Ascending aorta (tissue), 2 donors: ENCODE measurements at regions not wholly inside any gene's neighbourhood (a gene's known extent, or its start where the extent isn't known, plus 50 kb on each side); places are given as distances from the start of the nearest gene placed in this dataset.

Experiments
- DNase-seq, 2 donors: peaks; one replicate each; pipeline ENCODE4 v3.0.0-alpha.2; 2019; ENCODE audit warnings: low spot score in 2 of 2
- H3K27ac ChIP-seq, 2 donors: fragments of 200-600 bp; sonication (generic); one replicate each; pipeline ENCODE4 v1.5.1; 2016 to 2017; ENCODE audit warnings: mild to moderate bottlenecking in 1 of 2
- H3K27me3 ChIP-seq: fragments of 200-600 bp; sonication (generic); one replicate; pipeline ENCODE4 v1.5.1; 2017
- H3K36me3 ChIP-seq, 2 donors: fragments of 200-600 bp; sonication (generic); one replicate each; pipeline ENCODE4 v1.5.1; 2016
- H3K4me1 ChIP-seq, 2 donors: fragments of 200-600 bp; sonication (generic); one replicate each; pipeline ENCODE4 v1.5.1; 2016 to 2017; ENCODE audit warnings: mild to moderate bottlenecking in 1 of 2
- H3K4me3 ChIP-seq, 2 donors: fragments of 200-600 bp; sonication (generic); one replicate each; pipeline ENCODE4 v1.5.1; 2016 to 2017; ENCODE audit warnings: mild to moderate bottlenecking in 1 of 2
- H3K9me3 ChIP-seq, 2 donors: fragments of 200-600 bp; sonication (generic); one replicate each; pipeline ENCODE4 v1.5.1; 2016
- CTCF ChIP-seq, 3 experiments: fragments of 200-600 bp in 2 of 3; fragments of 450-650 bp in 1 of 3; sonication (generic) in 2 of 3; IDR thresholded peaks; one replicate each; pipeline ENCODE4 v1.5.1; 2016 to 2019; ENCODE audit warnings: antibody characterized with exemption in 3 of 3, mild to moderate bottlenecking in 1 of 3, moderate library complexity in 1 of 3
- intact Hi-C: fragments of 100-400 bp; cut with DNase I; formaldehyde crosslinking; loops from one replicate; pipeline ENCODE4 v1.15.1; 2023

GRCh38 chr2:81714817-81715216 is 1410.3 kb upstream of the LRRTM1 start:
- DNase-seq = no peak
- no peaks in the 10 kb centered on the region for H3K4me1 ChIP-seq
- H3K9me3 ChIP-seq = no peaks in the 10 kb centered on the region
- intact Hi-C loops = no loop called here
- H3K27ac ChIP-seq = no peak overlapping the region
- H3K27me3 ChIP-seq = no peaks in the 10 kb centered on the region
- no peak overlapping the region for H3K4me3 ChIP-seq
- no peak for TF ChIP-seq CTCF (IDR thresholded peaks at IDR 0.05)
- H3K36me3 ChIP-seq = no peaks in the 10 kb centered on the region

DNA sequence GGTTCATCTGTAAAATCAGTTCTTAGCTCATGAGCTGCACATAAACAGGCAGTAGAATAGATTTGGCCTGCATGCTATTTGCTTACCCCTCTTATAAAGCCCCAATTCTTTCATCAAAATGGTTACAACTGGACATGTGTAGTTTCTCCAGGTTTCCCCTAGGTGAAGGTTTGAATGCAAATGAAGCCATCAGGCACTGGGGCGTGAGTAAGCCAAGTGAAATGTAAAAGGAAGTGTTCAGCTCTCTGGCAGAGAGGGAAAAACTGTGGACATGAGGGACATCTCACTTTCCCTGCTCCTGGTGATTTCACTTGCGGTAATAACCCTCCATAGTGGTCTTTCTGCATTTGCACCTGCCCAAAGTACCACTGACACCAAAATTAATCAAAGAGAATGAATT is 1402.3 kb upstream of the LRRTM1 start:
- no peak overlapping the region for H3K4me3 ChIP-seq
- H3K36me3 ChIP-seq = no peaks in the 10 kb centered on the region
- no peaks in the 10 kb centered on the region for H3K27me3 ChIP-seq
- no peak overlapping the region for H3K27ac ChIP-seq
- TF ChIP-seq CTCF (IDR thresholded peaks at IDR 0.05) = no peak
- H3K9me3 ChIP-seq = no peaks in the 10 kb centered on the region
- no peaks in the 10 kb centered on the region for H3K4me1 ChIP-seq
- intact Hi-C loops = no loop called here
- no peak for DNase-seq

GRCh38 chr2:81703831-81704230 is 1399.3 kb upstream of the LRRTM1 start:
- Histone ChIP-seq H3K36me3 (no peaks in the 10 kb centered on the region), H3K4me3 (no peak overlapping the region), H3K4me1 (no peaks in the 10 kb centered on the region), H3K27me3 (no peaks in the 10 kb centered on the region), H3K9me3 (no peaks in the 10 kb centered on the region), H3K27ac (no peak overlapping the region)
- TF ChIP-seq CTCF (IDR thresholded peaks at IDR 0.05) = no peak
- DNase-seq = no peak
- intact Hi-C loops = no loop called here

GRCh38 chr2:81692566-81692965 is 1388.0 kb upstream of the LRRTM1 start:
- intact Hi-C loops = no loop called here
- DNase-seq = no peak
- no peaks in the 10 kb centered on the region for H3K4me1 ChIP-seq
- H3K9me3 ChIP-seq = no peaks in the 10 kb centered on the region
- H3K27ac ChIP-seq = no peak overlapping the region
- H3K36me3 ChIP-seq = no peaks in the 10 kb centered on the region
- H3K4me3 ChIP-seq = no peak overlapping the region
- no peaks in the 10 kb centered on the region for H3K27me3 ChIP-seq
- TF ChIP-seq CTCF (IDR thresholded peaks at IDR 0.05) = no peak

GRCh38 chr2:81675641-81676040 is 1371.1 kb upstream of the LRRTM1 start:
- no peak overlapping the region for H3K27ac ChIP-seq
- no peaks in the 10 kb centered on the region for H3K9me3 ChIP-seq
- no peak for TF ChIP-seq CTCF (IDR thresholded peaks at IDR 0.05)
- H3K4me1 ChIP-seq = no peaks in the 10 kb centered on the region
- H3K4me3 ChIP-seq = no peak overlapping the region
- no peaks in the 10 kb centered on the region for H3K36me3 ChIP-seq
- no peaks in the 10 kb centered on the region for H3K27me3 ChIP-seq
- no peak for DNase-seq
- intact Hi-C loops = no loop called here

- DNase-seq = no peak
- Histone ChIP-seq H3K27ac (no peak overlapping the region), H3K9me3 (no peaks in the 10 kb centered on the region), H3K27me3 (no peaks in the 10 kb centered on the region), H3K4me3 (no peak overlapping the region), H3K4me1 (no peaks in the 10 kb centered on the region), H3K36me3 (no peaks in the 10 kb centered on the region)
- intact Hi-C loops = no loop called here
- no peak for TF ChIP-seq CTCF (IDR thresholded peaks at IDR 0.05)
Observed at GRCh38 chr2:81672923-81673322, 1368.4 kb upstream of the LRRTM1 start.
